HepG2 (cell line): ENCODE measurements at regions not wholly inside any gene's neighbourhood (a gene's known extent, or its start where the extent isn't known, plus 50 kb on each side); places are given as distances from the start of the nearest gene placed in this dataset.

Experiments
- CEBPB ChIP-seq: IDR thresholded peaks from 2 replicates; pipeline ENCODE4 v1.6.1; 2011; ENCODE audit warnings: low read depth, low read length, improper control_type of control experiment, borderline replicate concordance
- POLR2A ChIP-seq, 2 experiments: IDR thresholded peaks; 2 replicates each; pipeline ENCODE4 v1.6.1; 2011; ENCODE audit warnings: low read depth in 2 of 2, low read length in 2 of 2, mild to moderate bottlenecking in 1 of 2, moderate library complexity in 1 of 2; ENCODE audit not compliant: insufficient read depth in 1 of 2
- ZNF510 ChIP-seq: sonication (generic); formaldehyde crosslinking; IDR thresholded peaks from 2 replicates; pipeline ENCODE4 v1.4.0; 2020; ENCODE audit warnings: low read depth, mild to moderate bottlenecking, missing genetic modification reagents
- TF ChIP-seq, protein P1 (sequence below): IDR thresholded peaks from 2 replicates; pipeline ENCODE4 v1.6.1; 2016; ENCODE audit warnings: missing genetic modification reagents, missing compliant biosample characterization
- TF ChIP-seq, protein P2 (sequence below): sonication (generic); formaldehyde crosslinking; IDR thresholded peaks from 2 replicates; pipeline ENCODE4 v1.4.0; 2020; ENCODE audit warnings: missing genetic modification reagents
- TF ChIP-seq, protein P3 (sequence below): sonication (generic); formaldehyde crosslinking; conservative IDR thresholded peaks from 2 replicates; pipeline ENCODE4 v1.5.0; 2020; ENCODE audit warnings: missing genetic modification reagents

DNA sequence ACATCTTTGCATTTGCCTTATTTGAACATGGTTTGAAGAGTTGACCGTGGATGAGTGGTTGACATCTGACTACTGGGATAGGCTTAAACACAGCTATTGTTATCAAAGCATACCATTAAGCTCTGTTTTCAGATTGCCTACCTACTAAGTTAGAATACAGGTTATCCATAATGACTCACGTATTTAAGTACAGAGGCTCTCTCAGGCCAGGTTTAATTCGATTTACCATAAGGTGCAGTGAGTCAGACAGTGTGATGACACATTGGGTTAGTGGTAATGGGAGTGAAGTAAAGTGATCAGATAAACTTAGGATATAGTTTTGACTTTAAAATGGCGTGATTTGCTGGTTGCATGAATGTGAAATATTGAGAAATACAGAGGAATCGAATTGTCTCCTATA lies 732.0 kb upstream of the CTNND2 start:
- TF ChIP-seq, protein P1, sequence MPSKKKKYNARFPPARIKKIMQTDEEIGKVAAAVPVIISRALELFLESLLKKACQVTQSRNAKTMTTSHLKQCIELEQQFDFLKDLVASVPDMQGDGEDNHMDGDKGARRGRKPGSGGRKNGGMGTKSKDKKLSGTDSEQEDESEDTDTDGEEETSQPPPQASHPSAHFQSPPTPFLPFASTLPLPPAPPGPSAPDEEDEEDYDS (CRISPR knock-in tag): no peak
- TF ChIP-seq POLR2A (IDR thresholded peaks at IDR 0.05; ENCODE audit: insufficient read depth in 1 of 2, low read depth in 2 of 2, low read length in 2 of 2) (no peak), CEBPB (no peak), ZNF510 (CRISPR knock-in tag) (no peak)
- TF ChIP-seq, protein P2, sequence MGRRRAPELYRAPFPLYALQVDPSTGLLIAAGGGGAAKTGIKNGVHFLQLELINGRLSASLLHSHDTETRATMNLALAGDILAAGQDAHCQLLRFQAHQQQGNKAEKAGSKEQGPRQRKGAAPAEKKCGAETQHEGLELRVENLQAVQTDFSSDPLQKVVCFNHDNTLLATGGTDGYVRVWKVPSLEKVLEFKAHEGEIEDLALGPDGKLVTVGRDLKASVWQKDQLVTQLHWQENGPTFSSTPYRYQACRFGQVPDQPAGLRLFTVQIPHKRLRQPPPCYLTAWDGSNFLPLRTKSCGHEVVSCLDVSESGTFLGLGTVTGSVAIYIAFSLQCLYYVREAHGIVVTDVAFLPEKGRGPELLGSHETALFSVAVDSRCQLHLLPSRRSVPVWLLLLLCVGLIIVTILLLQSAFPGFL (CRISPR knock-in tag): no peak
- TF ChIP-seq, protein P3, sequence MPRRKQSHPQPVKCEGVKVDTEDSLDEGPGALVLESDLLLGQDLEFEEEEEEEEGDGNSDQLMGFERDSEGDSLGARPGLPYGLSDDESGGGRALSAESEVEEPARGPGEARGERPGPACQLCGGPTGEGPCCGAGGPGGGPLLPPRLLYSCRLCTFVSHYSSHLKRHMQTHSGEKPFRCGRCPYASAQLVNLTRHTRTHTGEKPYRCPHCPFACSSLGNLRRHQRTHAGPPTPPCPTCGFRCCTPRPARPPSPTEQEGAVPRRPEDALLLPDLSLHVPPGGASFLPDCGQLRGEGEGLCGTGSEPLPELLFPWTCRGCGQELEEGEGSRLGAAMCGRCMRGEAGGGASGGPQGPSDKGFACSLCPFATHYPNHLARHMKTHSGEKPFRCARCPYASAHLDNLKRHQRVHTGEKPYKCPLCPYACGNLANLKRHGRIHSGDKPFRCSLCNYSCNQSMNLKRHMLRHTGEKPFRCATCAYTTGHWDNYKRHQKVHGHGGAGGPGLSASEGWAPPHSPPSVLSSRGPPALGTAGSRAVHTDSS (CRISPR knock-in tag): no peak
